ENCODE measurements at regions not wholly inside any gene's neighbourhood (a gene's known extent, or its start where the extent isn't known, plus 50 kb on each side); places are given as distances from the start of the nearest gene placed in this dataset.

DNA sequence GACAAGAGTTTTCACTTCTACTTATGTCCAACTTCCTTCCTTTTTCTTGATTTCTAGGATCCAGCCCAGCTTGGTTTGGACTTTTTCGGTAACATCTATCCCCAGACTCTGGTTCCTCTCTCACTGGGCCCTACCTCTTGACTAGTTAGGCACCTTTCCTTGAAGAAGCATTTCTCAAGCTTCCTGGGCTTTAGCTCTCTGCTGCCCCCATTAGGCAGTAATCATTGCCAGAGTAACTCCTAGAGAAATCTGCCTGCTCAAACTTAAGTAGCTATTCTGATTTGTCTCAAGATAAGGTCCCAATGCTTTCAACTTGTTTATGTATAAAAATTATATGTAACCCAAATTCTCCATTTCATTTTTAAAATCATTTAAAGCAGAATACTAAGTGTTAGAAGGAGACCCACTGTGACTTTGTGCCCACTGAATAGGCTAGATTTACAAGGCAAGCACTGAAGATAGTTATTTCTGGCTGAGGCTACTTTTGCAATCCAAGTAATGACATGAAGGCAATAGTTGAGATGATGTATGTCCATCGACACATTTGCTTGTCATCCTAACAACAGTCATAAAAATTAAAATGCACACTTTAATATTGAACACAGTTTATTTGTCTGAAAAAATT is 275.0 kb upstream of the G2E3 start:
- Histone ChIP-seq H3K4me3 (no peak overlapping the region), H3K9me3 (no peaks in the 10 kb centered on the region), H3K27ac (no peak overlapping the region), H3K4me2 (no peak overlapping the region), H3K4me1 (no peaks in the 10 kb centered on the region)
- TF ChIP-seq RAD21 (conservative IDR thresholded peaks at IDR 0.05 in 1 of 2, IDR thresholded peaks at IDR 0.05 in 1 of 2) = peak in 1 of 2 experiments; percentile 46; a peak in 2 of 5 replicates
- TF ChIP-seq CHD2 (IDR thresholded peaks at IDR 0.05; ENCODE audit: low read length, partially characterized antibody) = no peak
- TF ChIP-seq, protein P1, sequence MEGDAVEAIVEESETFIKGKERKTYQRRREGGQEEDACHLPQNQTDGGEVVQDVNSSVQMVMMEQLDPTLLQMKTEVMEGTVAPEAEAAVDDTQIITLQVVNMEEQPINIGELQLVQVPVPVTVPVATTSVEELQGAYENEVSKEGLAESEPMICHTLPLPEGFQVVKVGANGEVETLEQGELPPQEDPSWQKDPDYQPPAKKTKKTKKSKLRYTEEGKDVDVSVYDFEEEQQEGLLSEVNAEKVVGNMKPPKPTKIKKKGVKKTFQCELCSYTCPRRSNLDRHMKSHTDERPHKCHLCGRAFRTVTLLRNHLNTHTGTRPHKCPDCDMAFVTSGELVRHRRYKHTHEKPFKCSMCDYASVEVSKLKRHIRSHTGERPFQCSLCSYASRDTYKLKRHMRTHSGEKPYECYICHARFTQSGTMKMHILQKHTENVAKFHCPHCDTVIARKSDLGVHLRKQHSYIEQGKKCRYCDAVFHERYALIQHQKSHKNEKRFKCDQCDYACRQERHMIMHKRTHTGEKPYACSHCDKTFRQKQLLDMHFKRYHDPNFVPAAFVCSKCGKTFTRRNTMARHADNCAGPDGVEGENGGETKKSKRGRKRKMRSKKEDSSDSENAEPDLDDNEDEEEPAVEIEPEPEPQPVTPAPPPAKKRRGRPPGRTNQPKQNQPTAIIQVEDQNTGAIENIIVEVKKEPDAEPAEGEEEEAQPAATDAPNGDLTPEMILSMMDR (IDR thresholded peaks at IDR 0.05) = peak; percentile 48
- FAIRE-seq (peak; percentile 13), DNase-seq (ENCODE audit: low read depth in 1 of 2, low spot score in 1 of 2) (peak; percentile 17 to 50), ATAC-seq (peak; percentile 59 to 77; a peak in 4 of 6 replicates)
- ChIA-PET CTCF (interaction anchor here (1.1 to 5.3 kb wide), 7 partner anchors 9 to 26 kb away, joined by 4 to 32 read pairs (median 6); no protein-coding TSS in a partner anchor), POLR2A (no interaction called here)
- 3% methylated on average over 2 of the region's 2 CpGs for WGBS (ENCODE audit: missing lambda C conversion rate)

DNA sequence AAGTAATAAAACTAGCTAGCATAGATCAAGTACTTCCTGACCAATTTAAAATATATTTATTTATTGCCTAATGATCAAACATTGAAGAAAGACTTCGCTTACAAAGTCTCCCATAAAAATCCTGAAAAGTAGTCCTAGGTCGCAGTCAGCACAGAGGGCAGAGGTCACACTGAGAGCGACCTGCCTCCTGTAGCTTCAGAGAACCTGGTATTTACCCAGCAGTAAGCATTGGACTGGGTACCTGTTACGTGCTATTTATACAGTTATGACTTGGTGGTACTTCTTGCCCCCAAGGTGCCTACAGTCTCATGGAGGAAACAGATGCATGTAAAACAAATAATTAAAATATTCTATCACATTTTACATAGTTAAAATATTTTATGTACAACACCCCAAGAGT is 274.1 kb upstream of the G2E3 start:
- no peak for ATAC-seq
- 5% methylated on average over 4 of the region's 4 CpGs for WGBS (ENCODE audit: missing lambda C conversion rate)

DNA sequence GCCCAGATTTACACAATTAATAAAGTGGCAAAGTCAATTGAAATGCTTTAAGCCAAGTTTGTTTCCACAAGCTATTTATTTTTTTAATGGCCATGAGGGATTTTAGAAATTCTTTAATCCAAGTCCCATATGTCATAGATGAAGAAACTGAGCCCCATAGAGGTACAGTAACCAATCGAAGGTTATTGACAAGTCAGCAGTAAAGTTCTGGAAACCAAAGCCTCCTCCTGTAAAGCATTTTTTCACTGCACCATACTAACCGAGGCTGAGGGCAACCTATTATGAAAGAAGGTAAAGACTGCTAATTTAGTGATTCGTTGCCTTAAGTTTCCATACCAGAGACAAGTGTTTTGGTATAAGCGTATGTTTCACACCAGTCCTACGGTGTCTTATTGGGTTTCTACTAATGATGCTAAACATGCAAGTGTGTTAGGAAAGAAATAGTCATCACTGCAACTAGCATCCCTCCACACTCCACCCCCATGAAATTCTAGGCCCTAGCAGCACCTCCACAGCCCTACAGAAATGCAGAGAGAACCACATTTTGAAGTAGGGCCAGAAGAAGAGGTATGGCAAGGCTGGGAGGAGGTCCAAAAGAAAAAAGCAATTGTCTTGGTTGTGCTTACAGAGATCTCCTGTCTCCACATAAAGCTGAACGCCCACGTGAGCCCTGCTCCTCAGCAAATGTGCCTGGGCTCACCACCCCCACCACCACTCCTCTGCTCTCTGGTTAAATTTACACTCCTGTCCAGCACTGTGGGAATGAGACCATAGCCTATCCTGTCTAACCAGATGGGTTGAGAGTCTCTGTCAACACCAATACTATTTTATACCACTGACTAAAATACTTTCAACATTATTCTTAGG is 271.1 kb upstream of the G2E3 start:
- ATAC-seq = no peak
- DNase-seq (ENCODE audit: low read depth in 1 of 2, low spot score in 1 of 2) = no peak
- ChIA-PET POLR2A (no interaction called here), CTCF (interaction anchor here (1.4 kb wide), 1 partner anchor 17 kb away, joined by 6 read pairs; no protein-coding TSS in a partner anchor)
- FAIRE-seq = no peak
- no peak overlapping the region for H3K4me2 ChIP-seq
- no peak overlapping the region for H3K4me3 ChIP-seq
- WGBS (ENCODE audit: missing lambda C conversion rate) = 29% methylated on average over 7 of the region's 7 CpGs
- H3K4me1 ChIP-seq = no peaks in the 10 kb centered on the region
- H3K27ac ChIP-seq = no peak overlapping the region
- no peaks in the 10 kb centered on the region for H3K9me3 ChIP-seq
- peak; percentile 29 for TF ChIP-seq MAFK (IDR thresholded peaks at IDR 0.05; ENCODE audit: partially characterized antibody)
- TF ChIP-seq PHF8 (IDR thresholded peaks at IDR 0.05; ENCODE audit: borderline replicate concordance, low read depth) = no peak

More for the DNA sequence above, 274.1 kb upstream of the G2E3 start:
- POLR2A ChIA-PET = no interaction called here
- CTCF ChIA-PET = interaction anchor here (1.0 to 5.3 kb wide), 7 partner anchors 8 to 70 kb away, joined by 3 to 32 read pairs (median 6); no protein-coding TSS in a partner anchor
- Histone ChIP-seq H3K27ac (no peak overlapping the region), H3K4me3 (no peak overlapping the region), H3K9me3 (no peaks in the 10 kb centered on the region), H3K4me2 (no peak overlapping the region), H3K4me1 (no peaks in the 10 kb centered on the region)
- FAIRE-seq (no peak), DNase-seq (ENCODE audit: low read depth in 1 of 2, low spot score in 1 of 2) (no peak)
- no peak for TF ChIP-seq HEYL (CRISPR knock-in tag; IDR thresholded peaks at IDR 0.05)
- no peak for TF ChIP-seq EHMT2 (IDR thresholded peaks at IDR 0.05; ENCODE audit: low read depth)
- TF ChIP-seq ZFP36 (IDR thresholded peaks at IDR 0.05; ENCODE audit: borderline replicate concordance, partially characterized antibody) = no peak
- no peak for TF ChIP-seq CBX8 (IDR thresholded peaks at IDR 0.05)

DNA sequence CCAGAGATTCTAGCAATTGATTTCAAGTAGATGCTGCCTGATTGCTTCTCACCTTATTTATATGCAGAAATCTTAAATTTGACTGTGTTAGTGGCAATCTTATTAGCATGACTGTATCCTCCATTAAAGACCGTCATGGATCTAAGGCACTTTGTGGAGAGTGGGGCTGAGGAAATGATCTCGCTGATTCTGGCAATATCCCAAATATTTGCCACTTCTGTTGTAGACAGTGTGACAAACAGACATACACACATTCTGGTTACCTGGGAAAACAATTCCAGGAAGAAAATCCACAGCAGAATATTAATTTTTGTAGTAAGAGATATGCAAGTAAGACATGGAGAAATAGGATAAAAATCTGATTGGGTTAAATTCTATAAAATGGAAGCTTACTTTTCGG is 269.0 kb upstream of the G2E3 start:
- 14% methylated on average over 3 of the region's 3 CpGs for WGBS (ENCODE audit: missing lambda C conversion rate)
- no peak overlapping the region for H3K4me2 ChIP-seq
- no peaks in the 10 kb centered on the region for H3K4me1 ChIP-seq
- TF ChIP-seq TFCP2L1 (CRISPR knock-in tag; IDR thresholded peaks at IDR 0.05) (no peak), RCOR1 (IDR thresholded peaks at IDR 0.05; ENCODE audit: low read depth, low read length) (no peak), ZNF302 (CRISPR knock-in tag; IDR thresholded peaks at IDR 0.05) (no peak), ZC3H11A (IDR thresholded peaks at IDR 0.05) (no peak), KDM5A (IDR thresholded peaks at IDR 0.05) (no peak), BHLHE40 (IDR thresholded peaks at IDR 0.05; ENCODE audit: low read depth, low read length) (no peak)
- TF ChIP-seq, protein P2, sequence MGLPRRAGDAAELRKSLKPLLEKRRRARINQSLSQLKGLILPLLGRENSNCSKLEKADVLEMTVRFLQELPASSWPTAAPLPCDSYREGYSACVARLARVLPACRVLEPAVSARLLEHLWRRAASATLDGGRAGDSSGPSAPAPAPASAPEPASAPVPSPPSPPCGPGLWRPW (IDR thresholded peaks at IDR 0.05) = no peak
- TF ChIP-seq, protein P3, sequence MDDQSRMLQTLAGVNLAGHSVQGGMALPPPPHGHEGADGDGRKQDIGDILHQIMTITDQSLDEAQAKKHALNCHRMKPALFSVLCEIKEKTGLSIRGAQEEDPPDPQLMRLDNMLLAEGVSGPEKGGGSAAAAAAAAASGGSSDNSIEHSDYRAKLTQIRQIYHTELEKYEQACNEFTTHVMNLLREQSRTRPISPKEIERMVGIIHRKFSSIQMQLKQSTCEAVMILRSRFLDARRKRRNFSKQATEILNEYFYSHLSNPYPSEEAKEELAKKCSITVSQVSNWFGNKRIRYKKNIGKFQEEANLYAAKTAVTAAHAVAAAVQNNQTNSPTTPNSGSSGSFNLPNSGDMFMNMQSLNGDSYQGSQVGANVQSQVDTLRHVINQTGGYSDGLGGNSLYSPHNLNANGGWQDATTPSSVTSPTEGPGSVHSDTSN (IDR thresholded peaks at IDR 0.05) = no peak
- TF ChIP-seq, protein P4, sequence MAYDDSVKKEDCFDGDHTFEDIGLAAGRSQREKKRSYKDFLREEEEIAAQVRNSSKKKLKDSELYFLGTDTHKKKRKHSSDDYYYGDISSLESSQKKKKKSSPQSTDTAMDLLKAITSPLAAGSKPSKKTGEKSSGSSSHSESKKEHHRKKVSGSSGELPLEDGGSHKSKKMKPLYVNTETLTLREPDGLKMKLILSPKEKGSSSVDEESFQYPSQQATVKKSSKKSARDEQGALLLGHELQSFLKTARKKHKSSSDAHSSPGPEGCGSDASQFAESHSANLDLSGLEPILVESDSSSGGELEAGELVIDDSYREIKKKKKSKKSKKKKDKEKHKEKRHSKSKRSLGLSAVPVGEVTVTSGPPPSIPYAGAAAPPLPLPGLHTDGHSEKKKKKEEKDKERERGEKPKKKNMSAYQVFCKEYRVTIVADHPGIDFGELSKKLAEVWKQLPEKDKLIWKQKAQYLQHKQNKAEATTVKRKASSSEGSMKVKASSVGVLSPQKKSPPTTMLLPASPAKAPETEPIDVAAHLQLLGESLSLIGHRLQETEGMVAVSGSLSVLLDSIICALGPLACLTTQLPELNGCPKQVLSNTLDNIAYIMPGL (CRISPR knock-in tag; IDR thresholded peaks at IDR 0.05; ENCODE audit: borderline replicate concordance) = no peak
- DNase-seq (ENCODE audit: low read depth in 1 of 2, low spot score in 1 of 2) = no peak
- no peak for FAIRE-seq
- no peak overlapping the region for H3K4me3 ChIP-seq
- ChIA-PET POLR2A (no interaction called here), CTCF (interaction anchor here (0.6 kb wide), 1 partner anchor 697 kb away, joined by 3 read pairs; no protein-coding TSS in a partner anchor)
- no peak overlapping the region for H3K27ac ChIP-seq
- H3K9me3 ChIP-seq = no peaks in the 10 kb centered on the region
- ATAC-seq = no peak
